HG02763 (cell line): ENCODE measurements at regions not wholly inside any gene's neighbourhood (a gene's known extent, or its start where the extent isn't known, plus 50 kb on each side); places are given as distances from the start of the nearest gene placed in this dataset.

Experiments
- ATAC-seq: cut with Tn5 transposase; IDR thresholded peaks from one replicate; pipeline ENCODE4 v1.9.1; 2021; ENCODE audit warnings: mild to moderate bottlenecking, moderate library complexity; ENCODE audit not compliant: unreplicated experiment

GRCh38 chr1:209276321-209276720 is 307.2 kb upstream of the CAMK1G start:
- no peak for ATAC-seq

DNA sequence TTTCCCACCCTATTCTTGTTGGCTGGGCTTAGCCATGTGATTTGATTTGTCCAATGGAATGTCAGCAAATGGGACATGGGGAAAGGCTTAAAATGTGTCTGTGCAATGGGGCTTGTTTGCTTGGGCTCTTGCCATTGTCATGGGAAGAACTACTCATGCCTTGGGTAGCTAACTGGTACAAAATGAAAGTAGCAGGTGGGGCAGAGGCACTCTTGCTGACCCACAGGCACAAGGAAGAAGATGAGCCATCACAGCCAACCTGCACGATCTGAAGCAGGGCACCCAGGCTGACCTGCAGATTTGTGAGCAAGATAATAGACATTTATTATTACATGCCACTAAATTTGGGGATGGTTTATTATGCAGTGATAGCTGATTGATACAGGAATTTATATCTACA is 305.9 kb upstream of the CAMK1G start:
- no peak for ATAC-seq

GRCh38 chr1:209291715-209292114 is 291.8 kb upstream of the CAMK1G start:
- no peak for ATAC-seq

GRCh38 chr1:209302779-209303568 is 280.5 kb upstream of the CAMK1G start:
- no peak for ATAC-seq

- ATAC-seq = no peak
Measured at GRCh38 chr1:209304166-209304565, 279.3 kb upstream of the CAMK1G start.

DNA sequence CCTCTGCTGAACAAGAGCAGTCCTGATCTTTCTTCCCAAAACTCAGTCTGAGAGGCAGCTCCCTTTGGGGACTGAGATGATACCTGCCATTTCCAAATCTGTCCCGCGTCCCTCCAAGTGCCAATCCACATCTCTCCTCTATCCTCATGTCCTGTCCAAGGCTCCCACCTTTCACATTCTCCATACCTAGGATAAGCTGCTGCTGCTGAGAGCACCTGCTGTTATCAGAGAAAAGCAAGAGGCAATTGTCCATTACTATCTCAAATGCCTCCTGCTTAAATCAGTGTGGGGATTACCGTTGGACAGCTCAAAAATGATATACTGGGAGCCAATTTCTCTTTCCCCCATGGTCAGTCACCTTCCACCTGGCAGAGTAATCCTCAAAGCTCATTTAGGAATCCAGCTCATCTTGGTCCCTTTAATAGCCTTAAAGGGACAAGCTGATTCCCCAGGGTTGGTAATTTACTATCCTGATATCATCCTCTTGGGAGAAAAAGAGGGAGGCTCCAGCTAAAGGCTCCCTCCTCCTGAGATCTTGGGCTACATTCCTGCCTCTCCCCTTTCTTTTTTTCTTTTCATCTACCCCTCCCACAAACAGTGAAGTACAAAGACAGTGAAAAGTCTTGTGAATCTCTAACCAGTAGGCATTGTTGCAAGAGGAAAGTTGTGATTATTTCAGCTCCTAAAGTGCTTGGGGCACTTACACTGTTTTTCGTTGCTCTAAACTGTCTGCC is 278.1 kb upstream of the CAMK1G start:
- no peak for ATAC-seq

DNA sequence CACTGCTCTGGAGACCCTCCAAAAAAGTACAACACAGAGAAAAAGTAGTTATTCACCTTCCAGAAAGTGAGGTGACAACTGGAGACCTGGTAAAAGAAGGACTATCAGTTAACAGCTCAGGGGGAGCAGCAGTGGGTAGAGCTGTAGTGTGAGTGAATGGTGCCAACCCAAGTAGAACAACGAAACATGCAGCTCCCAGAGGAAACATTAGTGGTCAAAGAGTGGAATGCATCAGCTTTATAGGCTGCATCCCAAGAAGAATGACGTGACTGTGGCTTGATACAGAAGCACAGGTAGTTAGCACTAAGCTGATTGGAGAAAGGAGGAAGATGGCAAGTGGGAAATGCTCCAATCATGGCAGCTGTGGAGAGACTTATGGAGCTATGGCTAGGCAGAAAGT is 275.7 kb upstream of the CAMK1G start:
- no peak for ATAC-seq

- no peak for ATAC-seq
Measured at GRCh38 chr1:209309198-209309597, 274.3 kb upstream of the CAMK1G start.

DNA sequence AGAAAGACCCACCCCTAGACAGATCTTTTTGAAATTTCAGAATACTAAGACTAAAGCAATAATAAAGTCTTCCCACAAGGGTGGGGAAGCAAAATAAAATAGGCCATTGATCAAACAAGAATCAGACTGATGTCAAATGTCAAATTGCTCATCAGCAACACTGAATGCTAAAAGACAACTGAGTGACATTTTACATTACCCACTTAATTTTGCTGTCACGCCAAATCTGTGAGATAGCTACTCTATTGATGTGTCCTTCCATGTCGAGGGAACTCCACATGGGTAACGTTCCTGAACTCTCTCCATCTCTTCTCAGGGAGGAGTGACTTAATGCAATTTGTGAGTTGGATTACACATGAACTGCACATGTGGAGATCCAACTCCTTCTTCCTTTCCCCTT is 271.7 kb upstream of the CAMK1G start:
- no peak for ATAC-seq

DNA sequence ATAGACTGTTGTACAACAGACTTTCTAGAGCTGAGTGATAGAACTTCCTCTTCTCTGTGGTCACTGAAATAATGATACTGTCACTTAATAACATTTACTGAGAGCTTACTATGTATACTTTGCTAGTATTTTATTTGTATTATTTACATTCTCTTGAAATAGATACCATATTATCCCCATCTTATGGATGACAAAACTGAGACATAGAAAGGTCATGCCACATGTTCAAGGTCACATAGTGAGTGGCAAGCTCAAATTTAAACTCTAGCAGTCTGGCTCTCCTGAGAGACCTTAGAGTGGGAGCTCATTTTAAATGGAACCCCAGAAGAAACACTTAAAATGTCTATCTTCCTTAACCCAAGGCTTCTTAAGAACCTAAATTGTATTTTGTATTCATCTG is 266.6 kb upstream of the CAMK1G start:
- no peak for ATAC-seq

- ATAC-seq = no peak
Measured at GRCh38 chr1:209318181-209319056, 265.1 kb upstream of the CAMK1G start.

DNA sequence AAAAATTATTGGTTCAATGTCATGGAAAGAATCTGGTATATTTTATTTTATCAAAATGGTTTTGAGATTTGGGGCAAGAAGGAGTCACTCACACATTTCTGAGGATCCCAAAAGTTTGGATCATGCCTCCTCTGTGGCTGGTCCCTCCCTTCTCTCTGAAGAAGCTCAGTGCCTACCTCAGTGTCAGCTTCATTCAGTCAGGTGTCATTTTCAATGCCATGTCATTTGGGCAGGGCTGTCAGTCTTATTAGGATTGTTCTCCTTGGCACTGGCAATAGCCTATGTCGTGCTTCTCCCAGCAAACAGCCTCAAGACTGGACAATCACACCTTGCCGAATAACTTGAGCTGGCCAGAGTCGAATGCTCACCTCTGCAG is 264.5 kb upstream of the CAMK1G start:
- no peak for ATAC-seq

GRCh38 chr1:209319549-209319948 is 264.0 kb upstream of the CAMK1G start:
- ATAC-seq = no peak

- ATAC-seq = no peak
Measured at GRCh38 chr1:209323743-209324142, 259.8 kb upstream of the CAMK1G start.

GRCh38 chr1:209324901-209325871 is 258.3 kb upstream of the CAMK1G start:
- no peak for ATAC-seq

GRCh38 chr1:209326076-209326475 is 257.4 kb upstream of the CAMK1G start:
- ATAC-seq = no peak

DNA sequence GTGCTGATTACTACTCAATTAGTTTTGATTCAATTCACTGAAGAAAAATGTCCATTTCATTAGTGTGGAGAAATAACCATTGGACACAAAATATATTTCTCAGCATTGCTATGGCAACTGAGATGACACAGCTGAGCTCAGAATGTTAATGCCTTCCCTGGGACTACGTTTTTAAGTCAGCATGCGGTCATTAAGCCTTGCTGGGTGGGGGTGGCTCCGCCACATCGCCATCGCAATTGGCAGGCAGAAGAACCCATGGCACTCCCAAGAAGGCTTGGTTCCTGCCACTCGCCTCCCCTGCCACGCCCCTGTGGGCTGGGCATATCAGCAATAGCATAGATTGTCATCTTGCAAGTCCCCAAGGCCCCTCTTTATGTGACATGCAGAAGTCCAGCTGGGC is 256.7 kb upstream of the CAMK1G start:
- ATAC-seq = no peak

DNA sequence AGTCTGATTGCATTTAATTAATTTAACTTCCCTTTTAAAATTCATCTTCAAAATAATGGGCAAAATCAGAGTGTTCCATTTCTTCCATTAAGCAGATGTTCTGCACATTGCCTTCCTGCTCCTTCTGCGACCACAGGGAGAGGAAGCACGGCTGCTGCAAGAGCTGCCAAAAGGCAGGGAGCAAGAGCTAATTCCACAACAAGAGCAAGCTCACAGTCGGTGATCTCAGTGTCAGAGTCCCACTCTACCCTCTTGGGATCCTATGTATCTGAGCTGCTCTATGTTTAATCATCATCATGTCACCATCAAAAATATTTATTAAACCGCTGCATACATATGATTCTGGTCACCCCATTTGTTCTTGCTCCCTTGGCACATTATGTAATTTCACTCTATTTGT is 255.3 kb upstream of the CAMK1G start:
- no peak for ATAC-seq

DNA sequence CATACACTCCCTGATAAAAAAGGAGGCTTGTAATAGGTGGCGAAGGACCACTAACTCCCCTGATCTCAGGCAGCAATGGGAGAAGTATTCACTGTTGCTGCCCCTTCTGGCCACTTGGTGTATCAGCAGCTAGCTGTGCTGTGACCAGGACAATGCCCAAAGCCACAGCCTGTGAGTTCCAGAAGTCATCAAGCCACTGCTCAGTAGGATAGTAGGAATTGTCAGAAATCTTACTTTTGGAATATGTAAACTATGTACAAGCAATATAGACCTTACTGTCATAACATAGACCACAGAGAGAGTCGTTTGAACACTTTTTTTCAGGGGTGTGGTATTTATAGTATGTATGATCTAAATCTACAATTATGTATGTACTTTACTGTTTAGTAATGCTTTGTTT is 248.3 kb upstream of the CAMK1G start:
- ATAC-seq = no peak

- ATAC-seq = no peak
Measured at GRCh38 chr1:209341146-209341545, 242.4 kb upstream of the CAMK1G start.
